ENCODE measurements at regions not wholly inside any gene's neighbourhood (a gene's known extent, or its start where the extent isn't known, plus 50 kb on each side); places are given as distances from the start of the nearest gene placed in this dataset.

DNA sequence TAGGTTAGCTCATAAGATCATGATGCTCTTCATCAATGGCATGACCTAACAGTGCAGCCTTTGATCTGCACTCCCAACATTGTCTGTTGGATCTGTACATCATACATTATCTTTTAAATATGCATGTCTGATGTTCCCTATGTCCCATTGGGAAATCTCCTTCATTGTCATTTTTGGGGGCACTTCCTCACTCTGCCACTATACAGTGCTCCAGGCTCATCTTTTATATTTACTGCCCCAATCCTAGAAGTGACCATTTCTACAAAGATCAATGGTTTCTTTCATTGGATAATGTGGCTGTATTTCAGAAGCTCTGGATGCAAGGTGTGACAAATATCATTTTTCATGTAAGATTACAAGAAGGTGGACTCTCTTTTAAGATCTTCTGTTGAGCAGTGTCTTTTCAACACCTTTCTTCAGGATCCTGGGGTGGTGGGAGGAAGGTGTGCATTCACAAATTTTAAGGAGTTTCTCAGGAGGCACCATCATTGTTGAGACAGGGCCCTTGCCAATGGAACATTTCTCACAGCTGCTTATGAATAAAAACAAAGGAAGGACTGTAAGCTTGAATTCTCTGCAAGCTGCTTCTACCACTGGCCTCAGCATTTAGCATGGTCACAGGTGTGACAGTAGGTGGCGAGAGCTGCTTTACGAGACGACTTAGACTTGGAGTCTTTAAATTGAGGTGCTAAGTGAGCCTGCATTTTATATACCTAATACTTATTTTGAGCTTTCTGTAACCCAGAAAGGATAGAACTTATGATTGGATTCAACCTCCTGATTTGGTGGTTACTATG lies 403.0 kb downstream of the LMO7 start:
- DNase-seq: peak; percentile 28

- DNase-seq: no peak
These were observed 400.0 kb downstream of the LMO7 start for GRCh38 chr13:76036176-76036575.

DNA sequence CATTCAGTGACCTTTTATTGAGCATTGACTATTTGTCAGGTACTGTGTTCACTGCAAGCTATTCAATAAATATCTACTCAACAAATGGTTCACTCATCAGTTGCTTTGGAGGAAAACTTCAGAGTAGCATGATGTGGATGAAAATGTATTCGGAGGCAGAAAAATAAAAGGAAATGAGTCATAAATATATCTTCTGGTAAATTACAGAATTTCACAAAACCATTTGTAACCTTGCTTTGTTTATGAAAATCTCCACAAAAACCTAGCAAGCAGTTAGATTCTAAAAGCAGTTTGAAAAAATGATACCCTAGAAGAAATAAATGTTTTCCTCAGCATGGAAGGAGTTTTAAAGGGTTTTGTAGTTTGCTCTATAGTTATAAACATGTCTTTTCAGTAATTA lies 399.6 kb downstream of the LMO7 start:
- DNase-seq: no peak

- no peak for DNase-seq
These were observed 393.6 kb downstream of the LMO7 start for GRCh38 chr13:76029706-76030105.

DNA sequence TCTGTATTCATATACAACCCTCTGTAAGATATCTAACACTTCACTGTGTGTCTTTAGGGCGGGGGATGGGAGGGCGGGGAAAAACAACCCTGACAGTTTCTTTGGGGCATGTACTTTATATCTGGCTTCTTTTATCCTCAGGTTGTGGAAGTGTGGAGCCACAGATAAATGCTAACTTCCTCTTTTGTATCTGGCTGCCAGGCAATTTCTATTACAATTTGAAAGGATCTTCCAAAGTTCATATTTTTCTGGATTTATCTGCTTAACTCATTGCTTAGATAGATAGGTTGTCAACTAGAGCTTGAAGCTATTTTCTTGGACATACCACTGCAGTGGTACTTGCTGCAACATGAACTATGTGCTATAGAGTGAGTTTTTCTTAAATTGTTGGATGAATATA lies 393.0 kb downstream of the LMO7 start:
- DNase-seq: no peak

DNA sequence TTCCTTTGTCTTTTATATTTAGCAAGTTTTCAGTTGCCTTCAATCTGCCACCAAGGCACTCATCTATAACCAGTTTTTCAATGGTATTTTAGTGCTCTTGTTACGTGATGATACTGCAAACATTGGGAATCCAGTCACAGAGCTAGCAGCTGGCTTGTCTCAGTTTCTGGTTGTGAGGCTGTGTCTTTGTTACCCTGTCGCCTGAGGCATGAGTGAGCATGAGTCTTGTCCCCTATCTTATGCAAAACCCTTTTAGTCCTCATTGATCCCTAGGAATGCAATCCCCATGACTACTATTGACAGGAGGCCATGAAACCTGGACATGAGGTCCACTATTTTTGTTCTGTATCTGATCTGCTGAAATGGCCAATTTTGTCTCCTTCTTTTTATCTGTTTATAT lies 391.0 kb downstream of the LMO7 start:
- DNase-seq: no peak

- no peak for DNase-seq
These were observed 389.3 kb downstream of the LMO7 start for GRCh38 chr13:76025392-76025791.

DNA sequence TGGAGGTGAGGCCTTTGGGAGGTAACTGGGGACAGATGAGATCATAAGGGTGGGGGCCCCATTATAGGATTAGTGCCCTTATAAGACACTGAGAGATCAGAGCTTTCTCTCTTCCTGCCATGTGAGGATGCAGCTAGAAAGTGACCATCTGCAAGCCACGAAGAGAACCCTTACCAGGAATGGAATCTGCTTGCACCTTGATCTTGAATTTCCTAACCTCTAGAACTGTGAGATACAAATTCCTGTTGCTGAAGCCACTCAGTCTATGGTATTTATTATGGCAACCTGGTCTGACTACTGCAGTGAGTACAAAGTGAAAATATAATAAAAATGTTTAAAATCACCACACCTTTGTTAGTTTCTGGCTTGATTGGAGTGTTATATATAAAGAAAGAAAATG lies 388.0 kb downstream of the LMO7 start:
- DNase-seq: no peak

- DNase-seq: no peak
These were observed 387.5 kb downstream of the LMO7 start for GRCh38 chr13:76023652-76024051.

GRCh38 chr13:76020421-76020955 lies 384.4 kb downstream of the LMO7 start:
- DNase-seq: no peak

- DNase-seq: peak; percentile 0
These were observed 383.4 kb downstream of the LMO7 start for GRCh38 chr13:76019421-76020044.

DNA sequence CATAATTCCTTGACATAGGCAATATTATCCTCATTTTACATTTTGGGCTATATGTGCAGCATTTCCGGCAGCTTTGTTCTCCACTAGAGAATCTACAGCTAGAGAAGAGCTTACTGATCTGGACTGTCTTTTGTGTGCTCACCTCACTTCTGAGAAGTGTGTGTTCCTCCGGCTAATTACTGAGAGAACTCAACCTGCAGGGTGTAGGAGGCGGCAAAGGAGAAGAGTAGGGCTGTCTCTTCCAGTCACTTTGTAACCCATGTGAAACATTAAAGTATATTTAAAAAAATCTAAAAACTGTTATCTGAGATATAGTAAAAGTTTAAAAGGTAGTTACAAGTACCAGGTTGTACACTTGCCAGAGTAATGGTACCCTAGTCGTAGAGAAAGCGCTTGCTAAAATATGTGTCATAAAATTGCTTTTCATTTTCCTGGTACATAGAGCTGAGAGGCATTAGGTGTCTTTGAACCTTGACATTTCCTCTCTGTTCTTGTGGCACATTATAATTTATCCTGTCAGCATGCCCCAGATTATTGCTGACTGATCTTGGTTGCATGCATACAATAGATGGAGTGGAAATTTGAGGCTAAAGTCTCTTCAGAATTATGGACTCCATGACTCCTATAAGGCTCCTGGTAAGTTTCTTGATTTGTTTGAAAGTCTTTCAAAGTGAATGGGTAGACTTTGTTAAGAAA lies 381.9 kb downstream of the LMO7 start:
- DNase-seq: no peak

DNA sequence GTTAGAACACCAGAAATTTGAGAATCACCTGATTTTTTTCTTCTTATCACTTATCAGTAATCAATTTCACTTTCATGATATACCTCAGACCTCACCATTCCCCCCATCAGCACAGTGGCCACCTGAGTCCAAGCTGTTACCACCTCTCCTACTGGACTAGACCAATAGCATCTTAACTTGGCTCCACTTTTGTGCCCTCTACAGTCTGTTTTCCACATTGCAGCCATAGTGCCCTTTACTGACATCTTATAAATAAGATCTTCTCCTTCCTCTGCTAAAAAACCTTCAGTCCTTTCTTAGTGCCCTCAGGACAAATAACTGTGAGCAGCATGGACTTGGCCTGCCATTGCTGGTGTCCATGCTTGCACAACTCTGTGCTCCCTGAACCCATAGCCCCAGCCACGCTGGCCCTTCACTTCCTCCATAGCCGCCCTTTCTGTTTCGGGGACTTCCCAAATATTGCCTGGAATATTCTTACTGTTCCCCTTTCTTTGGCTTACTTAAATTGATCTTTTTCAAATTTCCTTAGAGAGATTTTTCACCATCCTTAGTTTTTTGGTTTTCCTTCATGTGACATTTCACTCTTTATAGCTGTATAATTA lies 380.8 kb downstream of the LMO7 start:
- DNase-seq: peak; percentile 25

DNA sequence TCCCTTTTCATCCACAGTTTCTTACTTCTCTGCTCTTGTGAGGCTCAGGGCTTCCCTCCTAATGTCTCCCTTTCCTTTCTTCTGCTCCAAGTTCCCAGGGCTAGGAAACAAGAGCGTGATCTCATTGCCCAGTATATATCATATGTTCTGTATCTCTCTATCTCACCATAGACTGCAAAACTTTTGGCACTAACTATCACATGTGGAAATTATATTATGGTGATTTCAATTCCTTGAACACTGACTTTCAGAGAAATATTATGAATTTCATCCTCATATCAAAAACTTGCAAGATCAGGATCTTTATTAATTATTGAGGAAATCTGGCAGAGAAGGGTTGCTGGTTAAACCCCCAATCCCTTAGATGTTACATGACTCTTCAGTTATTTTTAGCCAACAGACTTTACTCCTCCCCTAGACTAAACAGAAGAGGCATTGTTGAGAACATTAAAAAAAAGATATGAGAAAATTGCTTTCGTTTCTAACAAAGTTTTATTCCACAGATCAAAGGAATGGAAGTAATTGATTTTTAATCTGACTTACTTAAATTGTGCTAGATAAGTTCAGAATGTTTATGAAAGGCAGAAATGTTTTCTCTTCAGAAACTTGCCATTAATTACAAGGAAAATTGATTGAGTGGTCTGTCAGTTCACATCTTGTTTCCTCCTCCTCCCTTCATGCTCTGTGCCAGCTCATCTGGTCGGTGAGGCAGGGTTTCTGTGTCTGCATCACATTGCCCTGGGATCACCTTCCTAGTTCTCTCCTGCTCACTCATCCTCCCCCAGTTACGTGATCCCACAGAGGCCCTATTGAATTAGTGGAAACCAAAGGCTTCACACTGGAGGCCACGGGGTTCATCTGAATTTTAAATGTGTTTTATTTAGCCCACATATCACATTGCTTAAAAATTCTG lies 378.5 kb downstream of the LMO7 start:
- DNase-seq: no peak

DNA sequence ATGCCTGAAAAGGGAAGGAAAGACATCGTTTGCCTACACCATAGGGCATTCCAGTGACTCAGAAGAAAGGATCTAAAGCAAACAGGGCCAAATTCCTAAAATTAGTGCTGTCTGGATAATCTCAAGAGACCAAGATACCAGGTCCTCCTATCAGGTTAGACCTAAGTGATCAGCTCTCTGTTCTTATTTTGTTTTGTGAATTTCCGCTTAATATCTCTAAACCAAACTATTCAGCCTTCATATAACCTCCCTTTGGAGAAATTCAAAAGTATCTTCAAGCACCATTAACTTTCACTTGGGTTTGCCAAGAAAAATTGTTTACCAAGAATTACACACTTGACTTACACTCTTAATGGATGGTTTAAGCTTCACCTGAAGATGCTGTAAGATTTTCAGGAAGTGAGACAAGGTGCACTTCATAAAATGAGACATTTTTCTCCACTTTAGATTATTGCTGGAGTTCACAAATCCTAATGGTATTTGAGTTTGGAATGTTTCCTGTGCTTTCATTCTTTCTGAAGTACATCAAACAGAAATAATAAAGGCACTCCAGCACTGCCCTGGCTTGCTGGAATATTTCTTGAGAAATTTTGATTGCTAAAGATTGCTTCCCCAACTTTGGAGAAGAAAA lies 376.1 kb downstream of the LMO7 start:
- no peak for DNase-seq

- no peak for DNase-seq
These were observed 373.2 kb downstream of the LMO7 start for GRCh38 chr13:76009267-76009890.

GRCh38 chr13:76004416-76004815 lies 368.3 kb downstream of the LMO7 start:
- no peak for DNase-seq

- DNase-seq: no peak
These were observed 364.0 kb downstream of the LMO7 start for GRCh38 chr13:76000131-76000530.

- no peak for DNase-seq
These were observed 360.5 kb downstream of the LMO7 start for GRCh38 chr13:75996582-75996981.

DNA sequence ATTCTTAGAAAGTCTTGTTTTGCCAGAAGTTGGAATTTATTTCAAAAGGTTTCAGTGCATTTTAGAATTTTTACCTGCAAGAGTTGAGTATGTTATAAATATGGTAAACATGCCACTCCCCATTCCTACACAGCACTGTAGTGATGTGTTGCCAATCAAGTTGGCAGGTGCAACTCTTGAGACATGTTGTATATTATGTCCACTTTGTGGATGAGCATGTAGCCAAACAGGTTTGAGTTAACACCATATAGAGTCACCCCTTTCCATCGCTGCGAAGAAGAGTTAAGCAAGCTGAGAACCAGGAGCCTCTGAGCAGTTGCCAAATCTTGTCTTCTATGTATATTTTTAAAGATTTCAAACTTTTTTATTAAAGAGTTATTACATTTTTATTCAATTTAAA lies 359.8 kb downstream of the LMO7 start:
- peak; percentile 12 for DNase-seq

DNA sequence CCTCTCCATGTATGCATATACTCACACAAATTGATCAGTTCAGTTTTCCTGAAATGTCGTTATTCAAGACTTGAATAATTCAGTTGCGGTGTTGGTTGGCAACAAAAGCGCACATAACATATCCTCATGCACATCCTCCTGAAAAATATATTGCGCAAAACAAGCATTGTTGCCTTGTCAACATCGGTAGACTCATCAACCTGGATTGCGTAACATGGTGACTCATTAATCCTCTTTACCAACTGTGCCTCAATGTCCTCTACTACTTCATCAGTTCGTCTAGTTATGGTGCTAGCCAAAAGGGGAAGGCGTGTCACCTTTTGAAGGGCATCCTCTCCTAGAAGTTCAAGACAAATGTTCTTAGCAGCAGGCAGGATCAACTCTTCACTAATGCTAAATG lies 357.7 kb downstream of the LMO7 start:
- DNase-seq: peak; percentile 21
